Panc1 (cell line): ENCODE measurements at regions not wholly inside any gene's neighbourhood (a gene's known extent, or its start where the extent isn't known, plus 50 kb on each side); places are given as distances from the start of the nearest gene placed in this dataset.

ENCODE experiments used
- ATAC-seq: fragments of 200-7000 bp; cut with Tn5 transposase; 2 replicates; pipeline ENCODE4 v1.9.1; 2020; ENCODE audit warnings: mild to moderate bottlenecking, moderate library complexity
- BruUV-seq: library from RNA; stranded (reverse); fragments of 400-500 nt; replicated peaks from 2 replicates; lab custom pipeline; 2021; lab: Mats Ljungman, UMichigan
- CTCF ChIA-PET: fragments of 300-600 bp; sonication (Branson Sonifier 250); formaldehyde crosslinking; loops from one replicate; lab custom pipeline; 2022; ENCODE audit warnings: antibody characterized with exemption; lab: Charles Lee
- POLR2A ChIA-PET: fragments of 300-600 bp; sonication (Branson Sonifier 250); formaldehyde crosslinking; loops from one replicate; lab custom pipeline; 2022; ENCODE audit warnings: antibody characterized with exemption; lab: Charles Lee
- DNase-seq: peaks from one replicate; pipeline ENCODE4 v3.0.0-alpha.2; 2010; ENCODE audit warnings: low read depth, low spot score
- H3K27ac ChIP-seq: 2 replicates; pipeline ENCODE4 v1.5.1; 2011; ENCODE audit warnings: mild to moderate bottlenecking, low read length, inconsistent platforms
- H3K27me3 ChIP-seq: fragments of 200-500 bp; sonication (Bioruptor generic); 2 replicates; pipeline ENCODE4 v1.6.0; 2014; ENCODE audit warnings: low read length, inconsistent platforms; ENCODE audit not compliant: control insufficient read depth, insufficient read depth
- H3K36me3 ChIP-seq: fragments of 200-500 bp; sonication (Bioruptor generic); 2 replicates; pipeline ENCODE4 v1.5.1; 2014; ENCODE audit warnings: inconsistent platforms, mild to moderate bottlenecking, low read length, moderate library complexity; ENCODE audit not compliant: control insufficient read depth, insufficient read depth
- H3K4me1 ChIP-seq: 2 replicates; pipeline ENCODE4 v1.5.1; 2011; ENCODE audit warnings: inconsistent platforms, mild to moderate bottlenecking, low read length, moderate library complexity; ENCODE audit not compliant: control insufficient read depth, insufficient read depth
- H3K4me3 ChIP-seq, 2 experiments: 2 replicates each; pipeline ENCODE4 v1.5.1; 2011 to 2012; ENCODE audit warnings: low read depth in 2 of 2, low read length in 2 of 2, mild to moderate bottlenecking in 2 of 2, inconsistent platforms in 1 of 2, moderate library complexity in 1 of 2
- H3K9me3 ChIP-seq: fragments of 200-500 bp; sonication (Bioruptor generic); 2 replicates; pipeline ENCODE4 v1.5.1; 2014; ENCODE audit warnings: low read depth, mild to moderate bottlenecking, inconsistent platforms, low read length, moderate library complexity; ENCODE audit not compliant: control insufficient read depth, insufficient read depth
- POLR2AphosphoS5 ChIP-seq: IDR thresholded peaks from 2 replicates; pipeline ENCODE4 v1.6.1; 2012; ENCODE audit warnings: mild to moderate bottlenecking, low read depth, low read length, moderate library complexity
- SIN3A ChIP-seq: IDR thresholded peaks from 2 replicates; pipeline ENCODE4 v1.6.1; 2012; ENCODE audit warnings: low read depth, mild to moderate bottlenecking, low read length, moderate library complexity, borderline replicate concordance; ENCODE audit not compliant: insufficient read depth
- TCF7L2 ChIP-seq: IDR thresholded peaks from 2 replicates; pipeline ENCODE4 v1.6.1; 2011; ENCODE audit warnings: mild to moderate bottlenecking, low read depth, low read length, inconsistent platforms
- in situ Hi-C: cut with HindIII; loops from 2 replicates; pipeline ENCODE4 v1.10.0; 2016; ENCODE audit warnings: low sequenced_read_pairs, low pct_unique_long_range_greater_than_20kb
- intact Hi-C: fragments of 100-400 bp; cut with micrococcal nuclease; formaldehyde crosslinking; loops from one replicate; pipeline ENCODE4 v1.10.0; 2022; ENCODE audit not compliant: unreplicated experiment
- TF ChIP-seq, protein P1 (sequence below): fragments of 450-650 bp; IDR thresholded peaks from 2 replicates; pipeline ENCODE4 v1.5.1; 2017; ENCODE audit warnings: mild to moderate bottlenecking
- TF ChIP-seq, protein P2 (sequence below), 2 experiments: IDR thresholded peaks; 2 replicates each; pipeline ENCODE4 v1.6.1; 2011 to 2012; ENCODE audit warnings: low read depth in 2 of 2, control low read depth in 1 of 2, low read length in 1 of 2, mild to moderate bottlenecking in 1 of 2, moderate library complexity in 1 of 2; ENCODE audit not compliant: insufficient read depth in 1 of 2

DNA sequence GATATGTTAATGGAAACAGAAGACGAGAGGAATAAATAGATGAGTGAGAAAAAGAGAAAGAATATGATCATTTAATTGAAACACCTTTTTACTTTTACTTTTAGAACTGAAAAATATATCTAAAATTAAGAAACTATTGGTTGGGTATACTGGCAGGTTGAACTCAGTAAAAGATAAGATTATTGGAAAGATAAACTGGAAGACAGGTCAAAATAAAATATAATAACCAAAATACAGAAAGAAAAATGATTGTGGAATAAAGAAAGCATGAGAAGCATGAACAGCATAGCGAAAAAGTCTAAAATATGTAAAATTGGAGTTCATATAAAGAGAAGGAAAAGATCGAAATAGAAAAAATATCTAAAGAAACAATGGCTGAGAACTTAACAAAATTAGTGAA is 242.2 kb upstream of the MIR17HG start:
- H3K27me3 ChIP-seq, result no peaks in the 10 kb centered on the region
- POLR2A ChIA-PET, result no interaction called here
- no peaks in the 10 kb centered on the region for H3K9me3 ChIP-seq
- DNase-seq (no peak), ATAC-seq (no peak)
- in situ Hi-C loops, result no loop called here
- H3K27ac ChIP-seq, result no peak overlapping the region
- no peaks in the 10 kb centered on the region for H3K4me1 ChIP-seq
- CTCF ChIA-PET, result no interaction called here
- intact Hi-C loops, result no loop called here
- TF ChIP-seq TCF7L2 (no peak), SIN3A (no peak), POLR2AphosphoS5 (no peak)
- TF ChIP-seq, protein P1, sequence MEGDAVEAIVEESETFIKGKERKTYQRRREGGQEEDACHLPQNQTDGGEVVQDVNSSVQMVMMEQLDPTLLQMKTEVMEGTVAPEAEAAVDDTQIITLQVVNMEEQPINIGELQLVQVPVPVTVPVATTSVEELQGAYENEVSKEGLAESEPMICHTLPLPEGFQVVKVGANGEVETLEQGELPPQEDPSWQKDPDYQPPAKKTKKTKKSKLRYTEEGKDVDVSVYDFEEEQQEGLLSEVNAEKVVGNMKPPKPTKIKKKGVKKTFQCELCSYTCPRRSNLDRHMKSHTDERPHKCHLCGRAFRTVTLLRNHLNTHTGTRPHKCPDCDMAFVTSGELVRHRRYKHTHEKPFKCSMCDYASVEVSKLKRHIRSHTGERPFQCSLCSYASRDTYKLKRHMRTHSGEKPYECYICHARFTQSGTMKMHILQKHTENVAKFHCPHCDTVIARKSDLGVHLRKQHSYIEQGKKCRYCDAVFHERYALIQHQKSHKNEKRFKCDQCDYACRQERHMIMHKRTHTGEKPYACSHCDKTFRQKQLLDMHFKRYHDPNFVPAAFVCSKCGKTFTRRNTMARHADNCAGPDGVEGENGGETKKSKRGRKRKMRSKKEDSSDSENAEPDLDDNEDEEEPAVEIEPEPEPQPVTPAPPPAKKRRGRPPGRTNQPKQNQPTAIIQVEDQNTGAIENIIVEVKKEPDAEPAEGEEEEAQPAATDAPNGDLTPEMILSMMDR, result no peak
- TF ChIP-seq, protein P2, sequence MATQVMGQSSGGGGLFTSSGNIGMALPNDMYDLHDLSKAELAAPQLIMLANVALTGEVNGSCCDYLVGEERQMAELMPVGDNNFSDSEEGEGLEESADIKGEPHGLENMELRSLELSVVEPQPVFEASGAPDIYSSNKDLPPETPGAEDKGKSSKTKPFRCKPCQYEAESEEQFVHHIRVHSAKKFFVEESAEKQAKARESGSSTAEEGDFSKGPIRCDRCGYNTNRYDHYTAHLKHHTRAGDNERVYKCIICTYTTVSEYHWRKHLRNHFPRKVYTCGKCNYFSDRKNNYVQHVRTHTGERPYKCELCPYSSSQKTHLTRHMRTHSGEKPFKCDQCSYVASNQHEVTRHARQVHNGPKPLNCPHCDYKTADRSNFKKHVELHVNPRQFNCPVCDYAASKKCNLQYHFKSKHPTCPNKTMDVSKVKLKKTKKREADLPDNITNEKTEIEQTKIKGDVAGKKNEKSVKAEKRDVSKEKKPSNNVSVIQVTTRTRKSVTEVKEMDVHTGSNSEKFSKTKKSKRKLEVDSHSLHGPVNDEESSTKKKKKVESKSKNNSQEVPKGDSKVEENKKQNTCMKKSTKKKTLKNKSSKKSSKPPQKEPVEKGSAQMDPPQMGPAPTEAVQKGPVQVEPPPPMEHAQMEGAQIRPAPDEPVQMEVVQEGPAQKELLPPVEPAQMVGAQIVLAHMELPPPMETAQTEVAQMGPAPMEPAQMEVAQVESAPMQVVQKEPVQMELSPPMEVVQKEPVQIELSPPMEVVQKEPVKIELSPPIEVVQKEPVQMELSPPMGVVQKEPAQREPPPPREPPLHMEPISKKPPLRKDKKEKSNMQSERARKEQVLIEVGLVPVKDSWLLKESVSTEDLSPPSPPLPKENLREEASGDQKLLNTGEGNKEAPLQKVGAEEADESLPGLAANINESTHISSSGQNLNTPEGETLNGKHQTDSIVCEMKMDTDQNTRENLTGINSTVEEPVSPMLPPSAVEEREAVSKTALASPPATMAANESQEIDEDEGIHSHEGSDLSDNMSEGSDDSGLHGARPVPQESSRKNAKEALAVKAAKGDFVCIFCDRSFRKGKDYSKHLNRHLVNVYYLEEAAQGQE (IDR thresholded peaks at IDR 0.05; ENCODE audit: insufficient read depth in 1 of 2, low read depth in 2 of 2, low read length in 1 of 2), result no peak
- no peaks in the 10 kb centered on the region for H3K36me3 ChIP-seq
- no peak overlapping the region for H3K4me3 ChIP-seq
- no TSS peak for BruUV-seq

DNA sequence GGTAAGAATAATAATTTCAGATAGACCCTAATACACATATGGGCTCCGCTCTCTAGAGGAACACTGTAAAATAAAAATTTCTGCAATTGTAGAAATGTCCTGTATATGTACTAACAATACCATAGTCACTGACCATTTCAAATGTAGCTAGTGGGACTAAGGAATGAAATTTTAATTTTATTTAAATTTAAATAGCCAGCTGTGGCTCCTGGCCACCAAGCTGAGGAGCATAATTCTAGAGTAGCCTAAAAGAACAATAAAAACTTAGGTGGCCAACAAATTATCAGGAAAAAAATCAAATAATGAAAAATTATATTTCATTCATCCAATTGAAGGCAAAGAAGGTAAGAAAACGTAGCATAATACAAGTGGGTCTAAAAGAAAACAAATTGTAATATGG is 240.9 kb upstream of the MIR17HG start:
- Histone ChIP-seq H3K4me1 (no peaks in the 10 kb centered on the region), H3K27me3 (no peaks in the 10 kb centered on the region), H3K27ac (no peak overlapping the region), H3K9me3 (no peaks in the 10 kb centered on the region), H3K36me3 (no peaks in the 10 kb centered on the region), H3K4me3 (no peak overlapping the region)
- POLR2A ChIA-PET, result no interaction called here
- intact Hi-C loops, result no loop called here
- no peak for DNase-seq
- TF ChIP-seq, protein P1, result no peak
- ATAC-seq, result no peak
- in situ Hi-C loops, result no loop called here
- no TSS peak for BruUV-seq
- CTCF ChIA-PET, result no interaction called here

DNA sequence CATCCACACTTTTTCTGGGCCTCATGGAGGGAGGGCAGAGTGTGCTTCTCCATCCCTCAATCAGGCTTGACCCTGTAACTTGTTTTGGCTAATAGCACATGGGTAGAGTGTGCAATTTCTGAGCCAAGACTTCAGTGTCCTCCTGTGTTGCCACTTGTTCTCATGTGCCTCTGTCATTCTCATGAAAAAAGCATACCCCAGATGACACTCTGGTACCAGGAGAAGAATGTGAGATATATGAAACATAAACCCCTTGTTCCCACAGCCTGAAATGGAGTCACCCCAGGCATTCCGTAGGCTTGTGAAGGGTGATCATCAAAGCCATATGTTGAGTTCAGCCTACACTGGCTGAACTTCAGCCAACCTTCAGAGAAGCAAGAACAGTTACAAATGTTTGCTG is 239.2 kb upstream of the MIR17HG start:
- ChIA-PET CTCF (no interaction called here), POLR2A (no interaction called here)

More for the DNA sequence above, 239.2 kb upstream of the MIR17HG start:
- Histone ChIP-seq H3K4me1 (no peaks in the 10 kb centered on the region), H3K36me3 (no peaks in the 10 kb centered on the region), H3K4me3 (no peak overlapping the region), H3K27me3 (no peaks in the 10 kb centered on the region), H3K27ac (no peak overlapping the region), H3K9me3 (no peaks in the 10 kb centered on the region)
- in situ Hi-C loops, result no loop called here
- DNase-seq (no peak), ATAC-seq (no peak)
- TF ChIP-seq, protein P1, result no peak
- TF ChIP-seq TCF7L2, result no peak
- no TSS peak for BruUV-seq
- intact Hi-C loops, result no loop called here
